HEK293 (cell line): ENCODE measurements at regions not wholly inside any gene's neighbourhood (a gene's known extent, or its start where the extent isn't known, plus 50 kb on each side); places are given as distances from the start of the nearest gene placed in this dataset.

Experiments used
- TCF7L2 ChIP-seq: IDR thresholded peaks from 2 replicates; pipeline ENCODE4 v1.6.1; 2011; ENCODE audit warnings: low read depth, mild to moderate bottlenecking, inconsistent platforms, low read length, moderate library complexity, borderline replicate concordance
- YY1 ChIP-seq: fragments of 450-650 bp; formaldehyde crosslinking; IDR thresholded peaks from 2 replicates; pipeline ENCODE4 v1.5.1; 2018; ENCODE audit warnings: missing biosample characterization, missing genetic modification characterization
- ZNF600 ChIP-seq: fragments of 450-650 bp; formaldehyde crosslinking; IDR thresholded peaks from 2 replicates; pipeline ENCODE4 v1.5.1; 2016; ENCODE audit warnings: missing biosample characterization, missing genetic modification characterization
- ZNF677 ChIP-seq: fragments of 450-650 bp; IDR thresholded peaks from 2 replicates; pipeline ENCODE4 v1.5.0; 2018; ENCODE audit warnings: missing biosample characterization, mild to moderate bottlenecking, missing genetic modification characterization, moderate library complexity

DNA sequence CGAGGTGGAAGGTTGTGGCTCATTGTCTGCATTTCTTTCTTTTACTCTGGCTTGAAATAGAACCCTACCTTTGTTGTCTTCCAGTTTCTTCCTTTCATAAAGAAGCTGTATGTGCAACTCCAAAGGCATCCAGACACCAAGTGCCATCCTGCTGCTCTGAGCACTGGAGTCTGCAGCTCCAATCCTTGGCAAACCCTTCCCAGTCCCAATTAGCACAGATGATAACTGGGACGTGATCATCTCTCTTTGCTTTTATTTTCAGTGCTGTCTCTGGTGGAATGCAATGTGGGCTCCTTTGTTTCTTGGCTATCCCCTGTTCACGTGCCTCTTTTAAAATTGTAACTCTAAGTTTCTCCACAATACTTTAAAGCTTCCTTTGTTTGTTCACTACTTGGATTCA lies 140.9 kb downstream of the AQP9 start:
- TF ChIP-seq YY1 (tag by site-specific recombination): no peak
- no peak for TF ChIP-seq ZNF600 (tag by site-specific recombination)
- TF ChIP-seq TCF7L2: no peak
- no peak for TF ChIP-seq ZNF677
